ENCODE measurements at regions not wholly inside any gene's neighbourhood (a gene's known extent, or its start where the extent isn't known, plus 50 kb on each side); places are given as distances from the start of the nearest gene placed in this dataset.

DNA sequence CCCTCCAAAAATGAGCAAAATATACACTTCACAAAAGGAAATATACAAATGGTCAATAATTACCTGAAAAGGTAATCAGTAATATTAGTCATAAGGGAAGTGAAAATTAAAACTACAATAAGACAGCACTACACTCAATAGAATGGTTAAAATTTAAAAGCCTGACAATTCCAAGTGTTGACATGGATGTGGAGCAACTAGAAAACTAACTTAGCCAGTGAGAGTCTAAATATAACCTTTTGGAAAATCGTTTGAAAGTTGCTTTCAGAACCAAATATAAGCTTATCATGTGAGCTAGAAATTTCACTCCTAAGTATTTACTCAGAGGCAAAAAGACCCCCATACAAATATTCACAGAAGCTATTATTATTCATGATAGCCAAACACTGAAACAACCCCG, 105.1 kb upstream of the MVB12B start:
- no peak for DNase-seq (ENCODE audit: low read depth in 3 of 3)

DNA sequence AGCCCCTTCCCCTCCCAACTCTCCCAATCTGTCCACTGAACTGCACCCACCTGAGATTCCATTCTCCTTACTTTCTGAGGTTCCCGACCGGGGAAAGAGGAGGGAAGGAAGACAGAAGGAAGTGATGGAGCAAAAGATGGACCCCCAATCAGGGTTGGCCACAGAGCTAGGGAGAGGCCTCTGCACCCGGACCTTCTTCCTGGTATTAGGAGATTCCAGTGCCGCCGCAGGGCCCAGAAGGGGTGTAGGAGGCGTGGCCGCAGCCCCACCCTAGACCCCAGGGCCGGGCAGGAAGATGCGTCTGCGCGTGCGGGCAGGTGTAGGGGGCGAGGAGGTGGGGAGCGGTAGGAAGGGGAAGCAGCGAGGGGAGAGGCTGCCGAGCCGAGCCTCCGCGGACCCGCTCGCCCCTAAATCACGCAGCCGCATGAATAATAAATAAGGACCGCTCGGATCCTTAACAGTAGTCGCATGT, 104.2 kb upstream of the MVB12B start:
- DNase-seq (ENCODE audit: low read depth in 3 of 3), result no peak

DNA sequence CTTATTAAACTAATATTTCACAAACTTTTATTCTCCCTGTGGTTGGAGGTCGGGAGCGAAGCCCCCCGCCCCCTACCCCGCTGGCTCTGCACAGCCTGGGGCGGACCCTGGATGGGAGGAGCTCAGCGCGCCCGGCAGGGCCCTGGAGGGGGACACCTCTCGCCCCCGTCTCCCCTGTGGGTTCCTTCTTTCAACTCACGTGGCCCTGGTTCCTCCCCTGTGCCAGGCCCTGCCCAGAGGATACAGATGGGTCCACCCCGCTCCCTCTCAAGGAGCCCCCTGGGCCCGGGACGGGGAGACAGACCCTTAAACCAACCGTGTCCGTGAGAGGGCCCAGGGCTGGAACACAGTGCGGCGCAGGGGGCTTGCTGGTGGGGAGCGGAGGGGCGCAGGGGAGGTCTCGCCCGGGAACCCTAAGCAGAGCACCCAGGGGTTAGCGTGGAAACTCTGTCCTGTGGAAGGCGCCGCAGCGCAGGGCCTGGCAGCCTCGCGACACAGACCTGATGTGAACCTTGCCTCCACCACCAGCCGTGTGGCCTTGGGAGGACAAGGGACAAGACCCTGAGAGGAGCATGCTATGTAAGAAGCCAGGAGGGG, 103.7 kb upstream of the MVB12B start:
- no peak for DNase-seq (ENCODE audit: low read depth in 3 of 3)

DNA sequence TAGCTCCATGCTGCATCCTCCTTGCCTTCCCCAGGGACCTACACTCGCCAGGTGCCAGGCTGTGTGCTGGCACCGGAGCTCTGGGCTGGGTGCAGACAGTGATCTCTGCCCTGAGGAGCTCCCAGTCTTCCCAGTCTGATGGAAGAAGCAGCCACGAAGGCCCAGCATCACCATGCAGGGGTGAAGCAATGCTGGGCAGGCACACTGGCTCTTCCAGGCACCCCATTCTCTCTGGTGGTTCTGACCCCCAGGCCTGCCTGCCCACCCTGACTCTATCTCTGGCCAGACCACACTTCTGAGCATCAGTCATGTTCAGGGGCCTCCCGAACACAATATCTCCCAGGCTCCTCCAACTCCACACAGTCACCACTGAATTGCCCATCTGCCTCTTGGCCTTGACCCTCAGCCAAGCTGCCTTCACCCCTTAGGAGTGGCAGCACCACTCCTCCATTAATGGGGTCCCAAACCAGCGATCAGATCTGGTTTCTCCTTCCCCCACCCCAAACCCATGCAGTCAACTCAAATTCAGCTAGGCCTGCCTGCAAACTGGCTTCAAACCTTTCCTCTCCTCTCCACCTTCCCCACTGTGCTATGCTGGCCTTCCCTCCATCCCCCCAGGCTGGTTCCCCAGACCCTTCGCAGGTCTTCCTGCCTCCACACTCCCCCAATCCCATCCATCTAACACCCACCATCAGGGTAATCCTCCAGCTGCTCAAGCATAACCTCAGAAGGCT, 102.7 kb upstream of the MVB12B start:
- no peak for DNase-seq (ENCODE audit: low read depth in 3 of 3)

DNA sequence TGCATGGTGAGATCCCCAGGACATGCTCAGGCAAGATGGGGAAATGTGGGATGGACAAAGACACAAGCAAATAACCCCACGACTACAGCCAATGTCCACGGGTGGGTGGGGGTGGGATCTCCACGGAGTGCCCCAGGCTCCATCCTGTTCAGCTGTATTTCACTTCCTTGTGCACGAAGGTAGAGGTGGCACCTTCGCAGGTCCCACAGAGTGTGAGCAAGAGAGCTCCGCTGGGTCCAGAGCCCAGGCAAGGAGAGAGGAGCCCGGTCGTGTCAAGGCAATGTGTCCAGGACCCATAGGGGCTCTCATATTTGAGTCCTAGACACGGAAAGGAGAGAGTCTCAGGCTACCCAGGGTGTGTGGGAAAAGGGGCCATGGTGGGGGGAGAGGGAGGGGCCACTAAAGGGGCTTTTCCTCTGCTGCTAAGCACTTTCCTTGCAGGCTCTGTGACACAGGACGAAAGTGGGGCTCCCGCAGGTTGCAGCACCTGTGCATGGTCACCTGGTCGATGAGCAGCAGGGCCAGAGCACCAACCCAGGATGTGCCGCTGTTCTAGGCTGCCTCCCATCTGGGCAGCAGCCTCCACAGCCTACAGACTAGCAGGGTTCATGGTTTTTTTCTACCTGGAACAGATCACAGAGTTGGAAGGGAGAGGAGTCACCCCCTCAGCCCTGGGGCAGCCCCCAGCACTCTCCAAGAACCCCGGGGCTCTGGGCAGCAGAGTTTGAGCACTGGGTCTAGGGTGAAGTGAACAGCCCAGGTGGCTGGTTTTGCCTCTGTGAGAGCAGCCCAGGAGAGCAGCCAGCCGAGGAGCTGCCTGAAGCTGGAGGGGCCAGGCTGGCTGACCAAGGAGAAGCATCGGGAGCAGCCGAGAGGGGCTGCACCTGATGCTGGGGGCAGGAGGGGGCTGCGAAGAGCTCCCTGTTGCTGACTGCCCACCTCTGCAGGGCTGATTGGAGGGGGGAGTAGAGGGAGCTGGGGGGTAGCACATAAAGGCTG, 100.7 kb upstream of the MVB12B start:
- DNase-seq (ENCODE audit: low read depth in 3 of 3), result no peak

DNA sequence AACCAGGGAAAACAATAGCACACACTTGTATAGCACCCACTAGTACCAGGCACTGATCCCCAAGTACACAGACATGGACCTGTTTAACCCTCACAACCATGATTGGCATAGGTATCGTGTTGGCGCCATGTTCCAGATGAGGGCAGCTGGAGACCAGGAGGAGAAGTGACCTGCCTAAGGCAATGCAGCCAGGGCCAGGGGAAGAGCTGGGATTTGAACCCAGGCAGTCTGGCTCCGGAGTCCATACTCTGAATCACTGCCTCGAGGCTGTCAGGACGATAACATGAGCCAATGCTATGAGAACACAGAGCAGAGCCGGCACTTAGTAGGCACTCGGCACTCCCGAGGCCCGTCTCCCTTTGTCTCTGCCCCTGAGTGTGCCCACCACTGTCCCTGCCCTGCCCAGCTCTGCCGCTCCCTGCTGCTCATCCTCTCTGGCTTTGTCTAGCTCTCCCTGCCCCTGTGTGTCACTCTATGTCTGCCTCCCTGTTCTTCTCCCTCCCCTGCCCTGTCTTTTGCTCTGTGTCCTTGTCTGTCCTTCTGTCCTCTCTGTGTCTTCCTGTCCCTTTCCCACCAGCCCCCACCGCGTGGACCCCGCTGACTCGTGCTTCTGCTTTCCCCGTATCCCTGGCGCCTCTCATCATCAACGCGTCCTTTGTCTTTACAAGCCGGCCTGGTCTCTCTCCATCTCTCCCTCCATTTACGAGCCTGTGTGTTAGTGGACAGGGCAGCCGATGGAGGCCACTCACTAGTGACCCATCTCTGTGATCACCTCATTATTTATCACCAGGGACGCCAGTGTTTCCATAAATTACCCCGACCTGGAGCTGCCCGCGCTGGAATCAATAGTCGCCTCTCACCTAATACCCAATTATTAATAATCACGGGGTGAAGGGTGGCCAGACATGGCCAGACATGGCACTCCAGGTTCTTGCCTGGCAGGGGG, 99.4 kb upstream of the MVB12B start:
- no peak for DNase-seq (ENCODE audit: low read depth in 3 of 3)

DNA sequence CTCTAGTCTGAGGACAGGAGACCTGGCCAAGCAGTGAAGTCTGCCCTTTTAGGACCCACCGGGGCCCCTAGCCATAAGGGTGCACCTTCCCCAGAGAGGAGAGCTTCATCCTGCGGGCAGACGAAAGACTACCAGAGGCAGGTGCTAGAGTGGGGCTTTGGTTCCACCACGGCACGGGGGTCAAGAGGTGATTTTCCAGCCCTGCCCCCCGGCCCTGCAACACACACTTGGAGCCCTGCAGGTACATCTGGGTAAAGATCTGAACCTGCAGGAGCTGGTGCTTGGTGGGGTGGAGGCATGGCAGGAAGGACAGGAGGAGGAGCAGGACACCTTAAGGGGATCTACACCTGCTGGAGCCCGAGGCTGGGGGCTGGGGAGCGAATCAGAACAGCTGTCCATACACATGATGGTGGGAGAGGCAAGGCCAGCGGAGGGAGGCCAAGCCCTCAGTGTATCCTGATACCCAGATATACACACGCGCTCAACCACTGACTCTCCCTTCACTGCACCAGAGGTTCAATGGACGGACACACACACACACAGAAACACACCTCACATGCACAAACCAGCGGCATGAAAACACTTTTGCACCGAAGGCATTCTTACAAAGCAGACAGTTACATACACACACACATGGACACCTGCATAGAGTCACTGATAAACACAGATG, 98.4 kb upstream of the MVB12B start:
- no peak for DNase-seq (ENCODE audit: low read depth in 3 of 3)

DNA sequence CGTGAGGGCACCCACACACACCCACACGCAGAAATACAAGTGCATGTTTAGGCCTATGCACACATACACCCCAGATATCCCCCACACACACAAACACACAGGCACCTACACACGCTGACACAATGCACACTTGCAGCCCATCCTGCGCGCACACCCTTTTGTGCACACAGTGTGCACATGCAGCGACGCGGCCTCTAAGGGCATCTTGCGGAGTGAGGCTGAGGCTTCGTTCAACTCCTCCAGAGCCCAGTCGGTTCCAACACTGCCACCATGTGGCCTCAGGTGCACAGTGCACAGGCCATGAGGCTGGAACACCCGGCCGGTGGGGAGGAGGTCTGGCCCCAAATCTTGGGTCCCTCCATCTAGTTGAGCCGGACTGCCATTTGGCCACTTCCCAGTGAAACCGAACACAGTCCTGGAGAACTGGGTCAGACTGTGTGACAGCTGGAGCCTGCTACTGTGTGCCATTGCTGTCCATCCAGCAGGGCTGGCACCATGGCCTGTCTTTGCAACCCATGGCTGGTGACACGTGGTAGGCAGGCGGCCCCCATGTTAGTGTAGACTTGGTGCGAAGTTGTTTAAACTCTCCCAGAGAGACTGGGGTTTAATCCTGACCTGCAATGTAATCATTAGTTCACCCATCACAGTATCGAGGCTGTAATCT, 97.7 kb upstream of the MVB12B start:
- DNase-seq (ENCODE audit: low read depth in 3 of 3), result peak; percentile 41 to 53 (median 49)

DNA sequence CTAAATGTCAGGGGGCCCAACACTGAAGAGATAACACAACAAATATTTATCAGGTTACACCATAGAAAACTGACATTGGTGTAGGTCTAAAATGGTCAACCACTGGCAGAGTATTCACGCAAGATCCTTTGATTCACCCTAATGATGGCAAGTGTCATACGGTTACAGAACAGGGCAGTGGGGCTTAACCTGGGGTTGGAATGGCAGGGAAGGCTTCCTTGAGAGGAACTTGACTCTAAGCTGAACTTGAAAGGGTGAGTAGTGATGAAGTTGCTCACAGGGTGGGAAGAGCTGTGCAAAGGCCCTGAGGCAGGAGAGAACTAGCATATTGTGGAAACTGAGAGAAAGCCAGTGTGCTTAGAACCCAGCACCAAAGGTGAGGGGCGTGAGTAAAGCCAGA, 97.1 kb upstream of the MVB12B start:
- no peak for DNase-seq (ENCODE audit: low read depth in 3 of 3)

DNA sequence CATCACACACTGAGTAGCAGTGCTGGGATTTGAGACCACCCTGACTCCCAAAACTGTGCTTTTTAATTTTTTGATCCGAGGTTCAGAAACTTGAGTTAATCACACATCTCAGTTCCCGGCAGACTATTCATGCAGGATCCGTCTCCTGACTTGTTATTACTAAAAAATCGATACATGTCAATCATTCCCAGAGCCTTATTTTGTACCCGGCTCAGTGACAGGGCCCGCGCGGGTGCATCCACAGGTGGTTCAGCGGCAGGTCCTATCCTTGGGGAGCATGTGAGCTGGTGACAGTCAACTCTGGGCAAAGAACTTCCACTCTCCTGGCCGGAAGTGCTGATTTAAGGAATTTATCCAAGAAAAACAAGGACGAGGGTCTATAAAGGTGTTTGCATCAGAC, 95.9 kb upstream of the MVB12B start:
- no peak for DNase-seq (ENCODE audit: low read depth in 3 of 3)

DNA sequence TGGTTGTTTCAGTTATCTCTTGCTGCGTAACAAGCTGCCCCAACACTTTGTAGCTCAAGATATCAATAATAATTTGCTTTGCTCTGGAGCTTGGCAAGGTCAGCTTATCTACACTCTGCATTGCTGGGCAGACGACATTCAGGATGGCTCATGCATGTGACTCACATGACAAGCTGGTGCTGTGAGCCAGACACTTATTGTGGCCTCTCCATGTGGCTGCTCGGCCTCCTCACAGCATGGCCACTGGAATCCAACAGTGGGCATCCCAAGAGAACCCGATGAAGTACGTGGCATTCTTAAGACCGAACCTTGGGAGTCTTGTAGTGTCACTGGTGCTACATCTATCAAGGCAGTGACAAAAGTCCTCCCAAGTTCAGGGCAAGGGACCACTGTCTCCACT, 94.2 kb upstream of the MVB12B start:
- no peak for DNase-seq (ENCODE audit: low read depth in 3 of 3)

DNA sequence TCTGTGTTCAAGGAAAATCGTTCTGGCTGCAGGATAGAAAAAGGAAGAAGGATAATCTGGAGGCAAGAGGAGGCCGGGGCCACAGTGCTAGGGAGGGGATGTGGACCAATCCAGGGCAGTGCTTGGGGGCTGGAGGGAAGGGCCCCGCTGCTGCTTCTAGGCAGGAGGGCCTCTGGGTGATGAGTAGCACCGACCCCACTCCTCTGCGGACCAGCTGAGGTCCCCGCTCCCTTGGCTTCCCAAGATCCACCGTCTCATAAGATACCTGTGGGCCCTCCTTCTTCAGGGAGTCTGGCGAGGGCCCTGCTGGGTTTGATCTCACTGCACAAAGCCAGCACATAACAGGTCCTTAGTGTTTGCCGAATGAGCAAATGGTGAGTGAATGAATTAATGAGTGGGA, 93.5 kb upstream of the MVB12B start:
- no peak for DNase-seq (ENCODE audit: low read depth in 3 of 3)

DNA sequence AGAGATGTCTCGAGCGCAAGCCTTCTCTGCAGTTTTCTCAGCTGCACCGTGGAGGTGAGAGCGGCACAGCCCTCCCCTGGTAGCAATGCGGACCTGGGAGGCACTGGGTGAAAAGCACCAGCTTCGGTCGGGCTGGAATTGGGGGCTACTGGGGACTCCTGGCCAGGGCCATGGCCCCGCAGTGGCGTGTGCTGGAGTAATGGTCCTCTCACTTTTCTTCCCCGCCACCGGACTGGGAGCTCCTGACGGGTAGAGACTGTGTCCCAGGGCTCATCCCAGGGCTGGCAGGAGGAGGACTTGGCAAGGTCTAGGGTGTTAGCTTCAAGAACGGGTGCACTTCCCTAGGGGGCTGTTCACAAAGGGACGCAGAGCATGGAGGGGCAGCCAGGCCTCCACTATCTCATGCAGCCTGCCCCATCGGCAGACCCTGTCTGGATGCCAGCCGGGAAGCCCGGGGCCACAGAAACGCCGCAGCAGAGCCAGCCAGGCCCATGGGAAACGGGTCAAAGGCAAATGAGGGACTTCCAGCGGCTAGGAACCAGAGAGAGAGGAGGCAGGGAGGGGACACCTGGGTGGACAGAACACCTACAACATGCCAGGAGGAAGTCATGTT, 92.6 kb upstream of the MVB12B start:
- DNase-seq (ENCODE audit: low read depth in 3 of 3), result no peak

DNA sequence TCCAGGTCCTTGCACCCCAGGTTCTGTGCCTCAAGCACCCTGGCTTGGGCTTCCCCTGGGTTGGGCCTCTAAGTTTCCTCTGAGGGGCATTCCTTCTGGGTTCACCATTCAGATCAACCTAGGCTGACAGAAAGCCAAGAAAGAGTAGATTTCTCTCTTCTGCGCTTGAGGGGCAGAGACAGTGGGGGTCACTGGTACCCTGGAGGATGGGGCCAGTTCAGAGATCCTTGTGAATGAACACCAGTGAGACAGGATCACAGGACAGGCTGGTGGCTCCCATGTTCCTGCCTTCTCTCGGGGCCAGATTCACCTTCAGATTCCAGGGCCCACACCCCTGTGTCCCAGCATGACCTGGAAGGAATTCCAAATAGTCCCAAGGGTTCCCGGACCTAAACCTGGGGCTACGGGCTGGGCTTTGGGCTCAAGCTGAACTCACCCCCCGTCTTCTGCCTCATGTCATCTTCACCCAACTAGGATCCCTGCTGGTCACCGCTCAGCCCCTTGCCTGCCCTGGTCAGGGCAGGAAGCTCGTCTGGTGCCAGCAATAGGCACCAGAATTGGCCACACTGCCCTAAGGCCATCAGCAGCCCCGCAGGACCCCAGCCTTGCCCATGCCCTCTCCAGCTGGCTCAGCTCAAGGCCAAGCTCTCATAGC, 91.8 kb upstream of the MVB12B start:
- DNase-seq (ENCODE audit: low read depth in 3 of 3), result no peak

DNA sequence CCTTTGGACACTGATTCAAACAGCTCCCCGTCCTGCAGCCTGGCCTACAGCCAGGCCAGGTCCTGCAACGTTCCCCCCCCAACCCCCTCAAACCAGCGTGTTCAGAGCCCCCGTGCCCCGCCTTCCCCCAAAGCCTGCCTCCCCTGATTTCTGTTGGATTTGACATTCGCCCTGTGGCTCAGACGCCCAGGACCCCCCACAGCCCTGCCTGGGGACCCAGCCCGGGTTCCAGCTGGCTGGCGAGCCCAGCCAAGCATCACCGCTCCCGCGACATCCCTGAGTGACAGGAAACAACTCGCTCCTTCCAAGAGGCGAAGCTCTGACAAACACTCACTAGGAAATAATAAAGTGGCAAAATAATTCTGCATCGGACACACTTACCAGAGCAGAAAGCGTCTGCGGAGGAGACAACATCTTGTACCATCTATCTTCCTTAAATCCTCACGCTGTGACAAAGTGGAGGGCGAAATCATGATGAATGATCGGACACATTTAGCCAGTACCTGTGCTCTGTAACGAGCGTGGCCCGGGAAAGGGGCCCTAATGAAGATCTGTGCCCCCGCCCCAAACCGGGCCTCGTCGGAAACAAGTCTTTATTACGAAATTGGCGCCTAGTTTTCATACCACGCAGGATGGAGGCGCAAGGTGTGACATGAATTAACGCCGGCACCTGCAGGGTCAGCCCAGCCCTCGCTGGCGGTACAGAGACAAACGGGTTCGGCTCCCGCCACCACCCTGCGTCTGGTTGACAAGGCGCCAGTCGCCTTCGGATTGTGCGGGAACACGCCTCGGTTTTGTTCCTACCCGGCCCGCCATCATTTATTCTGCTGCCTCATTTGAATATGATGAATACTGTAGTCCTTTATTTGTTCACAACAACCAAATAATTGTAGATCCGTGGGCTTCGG, 91.0 kb upstream of the MVB12B start:
- no peak for DNase-seq (ENCODE audit: low read depth in 3 of 3)

DNA sequence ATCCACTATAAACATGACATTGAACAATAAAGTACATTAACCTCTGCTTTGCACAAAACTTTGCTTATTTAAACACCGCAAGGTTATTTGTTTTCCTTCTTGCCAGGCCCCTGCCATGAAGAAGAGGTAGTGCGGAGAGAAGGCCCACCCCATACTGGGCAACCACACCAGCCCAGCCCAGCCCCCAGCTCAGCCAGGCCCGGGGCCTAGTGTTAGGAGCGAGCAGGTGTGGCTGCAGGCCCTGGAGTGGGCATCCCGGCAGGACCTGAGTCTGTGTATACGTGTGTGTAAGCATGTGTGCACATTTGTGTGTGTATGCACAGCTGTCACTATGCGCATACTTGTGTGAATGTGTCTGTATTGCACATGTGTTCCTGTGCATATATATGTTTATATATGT, 90.4 kb upstream of the MVB12B start:
- no peak for DNase-seq (ENCODE audit: low read depth in 3 of 3)

DNA sequence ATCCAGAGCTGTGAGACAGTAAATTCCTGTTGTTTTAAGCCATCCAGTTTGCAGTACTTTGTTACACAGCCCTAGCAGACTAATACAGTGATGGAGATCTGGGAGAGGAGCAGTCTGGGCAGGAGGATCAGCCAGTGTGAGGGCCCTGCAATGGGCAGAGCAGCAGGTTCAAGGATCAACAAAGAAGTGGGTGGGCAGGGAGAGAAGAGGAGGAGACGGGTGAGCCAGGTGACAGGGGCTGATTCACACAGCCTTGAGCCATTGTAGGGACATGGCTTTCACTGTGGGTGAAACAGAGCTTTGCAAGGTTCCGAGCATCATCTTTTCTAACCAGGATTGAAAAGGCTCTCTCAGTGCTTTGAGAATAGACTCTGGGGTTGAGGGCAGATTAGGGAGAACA, 88.2 kb upstream of the MVB12B start:
- no peak for DNase-seq (ENCODE audit: low read depth in 3 of 3)

DNA sequence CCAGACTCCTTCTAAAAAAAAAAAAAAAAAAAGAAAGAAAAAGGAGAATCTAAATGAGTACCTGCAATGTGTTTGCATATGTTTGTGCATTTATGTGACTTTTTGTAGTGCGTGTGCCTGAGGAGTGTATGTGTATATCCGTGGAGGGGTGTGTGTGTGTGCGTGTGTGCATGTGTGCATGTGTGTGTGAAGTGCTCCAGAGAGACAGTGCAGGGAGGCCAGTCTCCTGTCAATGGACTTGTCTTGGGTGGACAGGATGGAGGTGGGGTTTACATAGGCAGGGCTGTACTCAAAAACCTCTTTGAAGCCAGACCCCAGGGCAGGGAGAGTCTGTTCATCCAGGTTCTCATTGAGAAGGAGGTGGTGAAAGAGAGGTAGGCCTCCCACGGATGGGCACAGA, 87.1 kb upstream of the MVB12B start:
- no peak for DNase-seq (ENCODE audit: low read depth in 3 of 3)

Measured in stimulated activated CD4-positive, alpha-beta T cell treated with anti-CD3 and anti-CD28 coated beads, TNF-alpha, amount 100 ng/mL, for 48 hours (primary cell).